ENCODE measurements at regions not wholly inside any gene's neighbourhood (a gene's known extent, or its start where the extent isn't known, plus 50 kb on each side); places are given as distances from the start of the nearest gene placed in this dataset.

DNA sequence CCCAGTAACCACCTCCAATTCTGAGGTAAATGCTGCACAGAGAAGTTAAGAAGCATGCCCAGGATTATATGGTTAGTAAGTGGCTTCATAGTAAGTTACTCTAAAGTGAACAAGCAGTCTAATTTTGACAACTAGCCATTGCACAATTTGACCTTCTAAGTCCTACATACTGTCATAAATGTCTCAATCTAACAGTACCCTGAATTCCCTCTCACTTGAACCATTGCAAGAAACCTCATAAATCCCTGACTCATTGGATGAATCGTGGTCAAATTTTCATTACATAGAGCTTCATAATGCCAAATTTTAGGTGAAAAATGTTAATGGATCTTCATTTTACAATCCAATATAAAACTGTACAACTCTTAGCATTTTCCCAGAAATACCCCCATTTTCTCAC is 217.3 kb upstream of the GRIA4 start:
- TF ChIP-seq, protein P1, sequence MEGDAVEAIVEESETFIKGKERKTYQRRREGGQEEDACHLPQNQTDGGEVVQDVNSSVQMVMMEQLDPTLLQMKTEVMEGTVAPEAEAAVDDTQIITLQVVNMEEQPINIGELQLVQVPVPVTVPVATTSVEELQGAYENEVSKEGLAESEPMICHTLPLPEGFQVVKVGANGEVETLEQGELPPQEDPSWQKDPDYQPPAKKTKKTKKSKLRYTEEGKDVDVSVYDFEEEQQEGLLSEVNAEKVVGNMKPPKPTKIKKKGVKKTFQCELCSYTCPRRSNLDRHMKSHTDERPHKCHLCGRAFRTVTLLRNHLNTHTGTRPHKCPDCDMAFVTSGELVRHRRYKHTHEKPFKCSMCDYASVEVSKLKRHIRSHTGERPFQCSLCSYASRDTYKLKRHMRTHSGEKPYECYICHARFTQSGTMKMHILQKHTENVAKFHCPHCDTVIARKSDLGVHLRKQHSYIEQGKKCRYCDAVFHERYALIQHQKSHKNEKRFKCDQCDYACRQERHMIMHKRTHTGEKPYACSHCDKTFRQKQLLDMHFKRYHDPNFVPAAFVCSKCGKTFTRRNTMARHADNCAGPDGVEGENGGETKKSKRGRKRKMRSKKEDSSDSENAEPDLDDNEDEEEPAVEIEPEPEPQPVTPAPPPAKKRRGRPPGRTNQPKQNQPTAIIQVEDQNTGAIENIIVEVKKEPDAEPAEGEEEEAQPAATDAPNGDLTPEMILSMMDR (tag by site-specific recombination; IDR thresholded peaks at IDR 0.05): no peak
- TF ChIP-seq OVOL3 (tag by site-specific recombination; IDR thresholded peaks at IDR 0.05): no peak
- TF ChIP-seq, protein P2, sequence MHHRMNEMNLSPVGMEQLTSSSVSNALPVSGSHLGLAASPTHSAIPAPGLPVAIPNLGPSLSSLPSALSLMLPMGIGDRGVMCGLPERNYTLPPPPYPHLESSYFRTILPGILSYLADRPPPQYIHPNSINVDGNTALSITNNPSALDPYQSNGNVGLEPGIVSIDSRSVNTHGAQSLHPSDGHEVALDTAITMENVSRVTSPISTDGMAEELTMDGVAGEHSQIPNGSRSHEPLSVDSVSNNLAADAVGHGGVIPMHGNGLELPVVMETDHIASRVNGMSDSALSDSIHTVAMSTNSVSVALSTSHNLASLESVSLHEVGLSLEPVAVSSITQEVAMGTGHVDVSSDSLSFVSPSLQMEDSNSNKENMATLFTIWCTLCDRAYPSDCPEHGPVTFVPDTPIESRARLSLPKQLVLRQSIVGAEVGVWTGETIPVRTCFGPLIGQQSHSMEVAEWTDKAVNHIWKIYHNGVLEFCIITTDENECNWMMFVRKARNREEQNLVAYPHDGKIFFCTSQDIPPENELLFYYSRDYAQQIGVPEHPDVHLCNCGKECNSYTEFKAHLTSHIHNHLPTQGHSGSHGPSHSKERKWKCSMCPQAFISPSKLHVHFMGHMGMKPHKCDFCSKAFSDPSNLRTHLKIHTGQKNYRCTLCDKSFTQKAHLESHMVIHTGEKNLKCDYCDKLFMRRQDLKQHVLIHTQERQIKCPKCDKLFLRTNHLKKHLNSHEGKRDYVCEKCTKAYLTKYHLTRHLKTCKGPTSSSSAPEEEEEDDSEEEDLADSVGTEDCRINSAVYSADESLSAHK (tag by site-specific recombination; IDR thresholded peaks at IDR 0.05): no peak
- TF ChIP-seq, protein P3, sequence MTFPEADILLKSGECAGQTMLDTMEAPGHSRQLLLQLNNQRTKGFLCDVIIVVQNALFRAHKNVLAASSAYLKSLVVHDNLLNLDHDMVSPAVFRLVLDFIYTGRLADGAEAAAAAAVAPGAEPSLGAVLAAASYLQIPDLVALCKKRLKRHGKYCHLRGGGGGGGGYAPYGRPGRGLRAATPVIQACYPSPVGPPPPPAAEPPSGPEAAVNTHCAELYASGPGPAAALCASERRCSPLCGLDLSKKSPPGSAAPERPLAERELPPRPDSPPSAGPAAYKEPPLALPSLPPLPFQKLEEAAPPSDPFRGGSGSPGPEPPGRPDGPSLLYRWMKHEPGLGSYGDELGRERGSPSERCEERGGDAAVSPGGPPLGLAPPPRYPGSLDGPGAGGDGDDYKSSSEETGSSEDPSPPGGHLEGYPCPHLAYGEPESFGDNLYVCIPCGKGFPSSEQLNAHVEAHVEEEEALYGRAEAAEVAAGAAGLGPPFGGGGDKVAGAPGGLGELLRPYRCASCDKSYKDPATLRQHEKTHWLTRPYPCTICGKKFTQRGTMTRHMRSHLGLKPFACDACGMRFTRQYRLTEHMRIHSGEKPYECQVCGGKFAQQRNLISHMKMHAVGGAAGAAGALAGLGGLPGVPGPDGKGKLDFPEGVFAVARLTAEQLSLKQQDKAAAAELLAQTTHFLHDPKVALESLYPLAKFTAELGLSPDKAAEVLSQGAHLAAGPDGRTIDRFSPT (tag by site-specific recombination; IDR thresholded peaks at IDR 0.05): no peak
- no peak for TF ChIP-seq ZNF202 (tag by site-specific recombination; IDR thresholded peaks at IDR 0.05; ENCODE audit: borderline replicate concordance)
- TF ChIP-seq ZSCAN30 (tag by site-specific recombination; IDR thresholded peaks at IDR 0.05): no peak
- TF ChIP-seq YY1 (tag by site-specific recombination; IDR thresholded peaks at IDR 0.05): no peak
